HepG2 (cell line): ENCODE measurements at regions not wholly inside any gene's neighbourhood (a gene's known extent, or its start where the extent isn't known, plus 50 kb on each side); places are given as distances from the start of the nearest gene placed in this dataset.

ENCODE experiments used
- ATAC-seq: fragments of 200-7000 bp; cut with Tn5 transposase; 3 replicates; pipeline ENCODE4 v1.9.1; 2020; ENCODE audit warnings: mild to moderate bottlenecking, moderate library complexity
- BruUV-seq: library from RNA; stranded (reverse); fragments of 400-500 nt; replicated peaks from 2 replicates; lab custom pipeline; 2021; lab: Mats Ljungman, UMichigan
- CTCF ChIA-PET: fragments of 300-600 bp; formaldehyde crosslinking; extraction: SDS; loops from one replicate; lab custom pipeline; 2021; ENCODE audit warnings: low total read pairs, inconsistent platforms, low intra/inter-chr PET ratio; lab: Yijun Ruan, JAX
- POLR2A ChIA-PET: fragments of 350-600 bp; sonication (Branson Sonifier 250); formaldehyde crosslinking; loops from one replicate; lab custom pipeline; 2020; ENCODE audit warnings: antibody characterized with exemption, inconsistent platforms; lab: Yijun Ruan, JAX
- DNase-seq: peaks from one replicate; pipeline ENCODE4 v3.0.0-alpha.2; 2015; ENCODE audit warnings: low spot score
- FAIRE-seq: peaks from 3 replicates; lab custom pipeline; 2011; peaks lifted over from hg19 to GRCh38; lab: Jason Lieb, UNC
- H2AFZ ChIP-seq: one replicate; pipeline ENCODE4 v1.6.1; 2011; ENCODE audit warnings: low read length, inconsistent platforms
- H3K27ac ChIP-seq: fragments of 300-600 bp; 3 replicates; pipeline ENCODE4 v1.8.0; 2011; ENCODE audit warnings: mixed run types, mild to moderate bottlenecking, mixed read lengths, low read length, inconsistent platforms; ENCODE audit not compliant: insufficient read depth; ENCODE audit errors: extremely low read length
- H3K27me3 ChIP-seq, 2 experiments: fragments of 200-600 bp in 1 of 2; 2 replicates in 1 of 2; 3 replicates in 1 of 2; pipeline versions ENCODE4 v1.6.0 to v1.8.0; 2011; ENCODE audit warnings: low read length in 2 of 2, mild to moderate bottlenecking in 2 of 2, moderate library complexity in 2 of 2, inconsistent platforms in 1 of 2; ENCODE audit not compliant: insufficient read depth in 2 of 2, control insufficient read depth in 1 of 2
- H3K36me3 ChIP-seq, 2 experiments: fragments of 200-600 bp in 1 of 2; replicated peaks in 1 of 2; 2 replicates in 1 of 2; 3 replicates in 1 of 2; pipeline versions ENCODE4 v1.5.1 to v1.8.0; 2011; ENCODE audit warnings: low read length in 2 of 2, inconsistent platforms in 1 of 2; ENCODE audit not compliant: insufficient read depth in 2 of 2, control insufficient read depth in 1 of 2
- H3K4me1 ChIP-seq: 2 replicates; pipeline ENCODE4 v1.5.1; 2012; ENCODE audit warnings: low read length, inconsistent platforms; ENCODE audit not compliant: insufficient read depth
- H3K4me2 ChIP-seq: 2 replicates; pipeline ENCODE4 v1.6.0; 2011; ENCODE audit warnings: low read depth, low read length, inconsistent platforms
- H3K4me3 ChIP-seq, 3 experiments: fragments of 200-600 bp in 1 of 3; sonication (generic), shearing (Covaris generic) in 1 of 3; replicated peaks in 1 of 3; 2 replicates each; pipeline ENCODE4 v1.5.1; 2011 to 2016; ENCODE audit warnings: low read length in 3 of 3, inconsistent platforms in 2 of 3, low read depth in 2 of 3, mild to moderate bottlenecking in 2 of 3, control low read depth in 1 of 3, mixed read lengths in 1 of 3; ENCODE audit not compliant: insufficient read depth in 1 of 3
- H3K79me2 ChIP-seq: one replicate; pipeline ENCODE4 v1.6.1; 2011; ENCODE audit warnings: low read length, inconsistent platforms; ENCODE audit not compliant: insufficient read depth
- H3K9ac ChIP-seq: 2 replicates; pipeline ENCODE4 v1.6.0; 2011; ENCODE audit warnings: mild to moderate bottlenecking, low read depth, low read length, inconsistent platforms; ENCODE audit not compliant: insufficient read depth
- H3K9me3 ChIP-seq: 2 replicates; pipeline ENCODE4 v1.5.1; 2012; ENCODE audit warnings: mild to moderate bottlenecking, low read length
- H4K20me1 ChIP-seq: 2 replicates; pipeline ENCODE4 v1.6.0; 2011; ENCODE audit warnings: inconsistent platforms, mild to moderate bottlenecking, low read length, moderate library complexity; ENCODE audit not compliant: insufficient read depth
- AHDC1 ChIP-seq: sonication (generic); formaldehyde crosslinking; IDR thresholded peaks from 2 replicates; pipeline ENCODE4 v1.5.1; 2020; ENCODE audit warnings: mild to moderate bottlenecking, missing genetic modification reagents, borderline replicate concordance
- CCDC6 ChIP-seq: sonication (generic); formaldehyde crosslinking; IDR thresholded peaks from 2 replicates; pipeline ENCODE4 v1.8.1; 2022; ENCODE audit warnings: mild to moderate bottlenecking, missing genetic modification reagents, moderate library complexity
- DRAP1 ChIP-seq: IDR thresholded peaks from 2 replicates; pipeline ENCODE4 v1.6.1; 2016; ENCODE audit warnings: missing genetic modification reagents, missing compliant biosample characterization
- MTA1 ChIP-seq: sonication (generic); formaldehyde crosslinking; IDR thresholded peaks from 2 replicates; pipeline ENCODE4 v1.4.0; 2020; ENCODE audit warnings: missing genetic modification reagents, mild to moderate bottlenecking, borderline replicate concordance
- MTF2 ChIP-seq: sonication (generic); formaldehyde crosslinking; IDR thresholded peaks from 2 replicates; pipeline ENCODE4 v1.5.0; 2020; ENCODE audit warnings: missing genetic modification reagents, borderline replicate concordance
- PAX8 ChIP-seq: sonication (generic); formaldehyde crosslinking; IDR thresholded peaks from 2 replicates; pipeline ENCODE4 v1.8.0; 2022; ENCODE audit warnings: mild to moderate bottlenecking, missing genetic modification reagents, borderline replicate concordance
- PHF20 ChIP-seq: sonication (generic); formaldehyde crosslinking; IDR thresholded peaks from 2 replicates; pipeline ENCODE4 v1.5.0; 2020; ENCODE audit warnings: mild to moderate bottlenecking, missing genetic modification reagents
- SMAD3 ChIP-seq: sonication (generic); formaldehyde crosslinking; IDR thresholded peaks from 2 replicates; pipeline ENCODE4 v1.4.0; 2020; ENCODE audit warnings: missing genetic modification reagents
- SMAD9 ChIP-seq: sonication (generic); formaldehyde crosslinking; IDR thresholded peaks from 2 replicates; pipeline ENCODE4 v1.5.1; 2020; ENCODE audit warnings: mild to moderate bottlenecking, missing genetic modification reagents
- ZNF331 ChIP-seq: sonication (generic); formaldehyde crosslinking; IDR thresholded peaks from 2 replicates; pipeline ENCODE4 v1.4.0; 2020; ENCODE audit warnings: missing genetic modification reagents
- ZNF574 ChIP-seq: sonication (generic); formaldehyde crosslinking; IDR thresholded peaks from 2 replicates; pipeline ENCODE4 v1.4.0; 2020; ENCODE audit warnings: missing genetic modification reagents
- whole genome bisulfite sequencing: methylation state at CpG from one replicate; pipeline ENCODE4 v1.1.6; 2017; ENCODE audit warnings: low lambda C conversion rate; 5-methylcytosine and 5-hydroxymethylcytosine counted together
- in situ Hi-C: cut with HindIII; loops from 2 replicates; pipeline ENCODE4 v1.10.0; 2017; ENCODE audit warnings: low pct_unique_long_range_greater_than_20kb; ENCODE audit not compliant: extremely low pct_ligation_motif_present
- intact Hi-C: fragments of 100-400 bp; cut with micrococcal nuclease; formaldehyde crosslinking; loops from one replicate; pipeline ENCODE4 v1.10.0; 2022; ENCODE audit not compliant: unreplicated experiment

- in situ Hi-C loops: no loop called here
- no peaks in the 10 kb centered on the region for H4K20me1 ChIP-seq
- no peak overlapping the region for H3K9ac ChIP-seq
- 32% methylated on average over 3 of the region's 3 CpGs for WGBS
- ATAC-seq (no peak), DNase-seq (no peak), FAIRE-seq (no peak)
- no peak overlapping the region for H3K27ac ChIP-seq
- intact Hi-C loops: no loop called here
- H3K79me2 ChIP-seq: no peaks in the 10 kb centered on the region
- no TSS peak for BruUV-seq
- POLR2A ChIA-PET: no interaction called here
- H2AFZ ChIP-seq: no peak overlapping the region
- H3K27me3 ChIP-seq: peaks cover 0 to 13% of the 10 kb centered on the region in 2 experiments; a peak in 2 of 5 replicates
- no peaks in the 10 kb centered on the region for H3K36me3 ChIP-seq
- no peak for TF ChIP-seq ZNF331 (CRISPR knock-in tag)
- no peak for TF ChIP-seq MTF2 (CRISPR knock-in tag)
- TF ChIP-seq SMAD9: no peak
- CTCF ChIA-PET: no interaction called here
- H3K4me3 ChIP-seq: no peak overlapping the region
- no peak overlapping the region for H3K4me2 ChIP-seq
- no peaks in the 10 kb centered on the region for H3K9me3 ChIP-seq
- peaks cover 16% of the 10 kb centered on the region for H3K4me1 ChIP-seq
Observed at GRCh38 chr3:193948459-193948858, 187.5 kb upstream of the HES1 start.

DNA sequence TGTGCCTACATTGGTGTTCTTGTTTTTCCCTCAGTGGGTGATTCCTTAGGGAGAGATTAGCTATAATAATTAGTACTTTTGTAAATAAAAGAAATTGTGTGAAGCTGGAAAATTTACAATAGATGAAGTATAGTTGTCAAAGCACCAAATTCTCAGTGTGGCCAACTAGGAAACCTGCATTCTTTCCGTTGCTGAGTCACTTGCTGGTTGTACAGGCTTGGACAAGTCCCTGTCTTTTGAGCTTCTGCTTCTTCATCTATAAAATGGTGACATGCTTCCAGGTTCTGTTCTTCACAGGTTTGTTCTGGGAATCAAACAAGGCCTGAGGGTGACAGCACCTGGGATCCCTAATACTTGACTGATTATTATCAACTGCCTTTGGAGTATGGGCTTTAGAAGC lies 184.1 kb upstream of the HES1 start:
- FAIRE-seq (no peak), ATAC-seq (no peak), DNase-seq (no peak)
- Histone ChIP-seq H3K4me2 (no peak overlapping the region), H3K4me3 (no peak overlapping the region), H2AFZ (no peak overlapping the region), H3K9me3 (peaks cover 7% of the 10 kb centered on the region), H3K9ac (no peak overlapping the region), H3K27ac (no peak overlapping the region), H3K4me1 (peaks cover 9% of the 10 kb centered on the region), H3K79me2 (no peaks in the 10 kb centered on the region), H3K36me3 (no peaks in the 10 kb centered on the region), H3K27me3 (peaks cover 0 to 13% of the 10 kb centered on the region in 2 experiments; a peak in 2 of 5 replicates), H4K20me1 (no peaks in the 10 kb centered on the region)
- CTCF ChIA-PET: no interaction called here
- in situ Hi-C loops: no loop called here
- WGBS: 50% methylated on average over 1 of the region's 1 CpG
- BruUV-seq: no TSS peak
- intact Hi-C loops: no loop called here
- POLR2A ChIA-PET: no interaction called here
- TF ChIP-seq ZNF574 (CRISPR knock-in tag) (no peak), PAX8 (CRISPR knock-in tag) (no peak), PHF20 (no peak), CCDC6 (CRISPR knock-in tag) (no peak), SMAD3 (CRISPR knock-in tag) (no peak), AHDC1 (no peak), MTA1 (CRISPR knock-in tag) (no peak), DRAP1 (CRISPR knock-in tag) (no peak)
